ENCODE measurements at regions not wholly inside any gene's neighbourhood (a gene's known extent, or its start where the extent isn't known, plus 50 kb on each side); places are given as distances from the start of the nearest gene placed in this dataset.

- TF ChIP-seq CTCF (IDR thresholded peaks at IDR 0.05): no peak
- no peak for TF ChIP-seq POLR2A (IDR thresholded peaks at IDR 0.05)
- TF ChIP-seq POLR2AphosphoS5 (IDR thresholded peaks at IDR 0.05; ENCODE audit: insufficient read depth in 1 of 2, low read depth in 1 of 2): no peak
- no peaks in the 10 kb centered on the region for H3K27me3 ChIP-seq
- no peaks in the 10 kb centered on the region for H3K4me1 ChIP-seq
- intact Hi-C loops (cut with DNase I): no loop called here
- no peak overlapping the region for H3K27ac ChIP-seq
- no peaks in the 10 kb centered on the region for H3K9me3 ChIP-seq
- H3K36me3 ChIP-seq: no peaks in the 10 kb centered on the region
- no peak for DNase-seq (ENCODE audit: extremely low spot score in 2 of 2)
- no peak overlapping the region for H3K4me3 ChIP-seq
Observed at GRCh38 chr13:106354961-106355360, 180.5 kb downstream of the EFNB2 start.

GRCh38 chr13:106352850-106353249 lies 182.6 kb downstream of the EFNB2 start:
- H3K4me1 ChIP-seq: no peaks in the 10 kb centered on the region
- H3K36me3 ChIP-seq: no peaks in the 10 kb centered on the region
- no peak for DNase-seq (ENCODE audit: extremely low spot score in 2 of 2)
- intact Hi-C loops (cut with DNase I): no loop called here
- H3K4me3 ChIP-seq: no peak overlapping the region
- H3K9me3 ChIP-seq: no peaks in the 10 kb centered on the region
- TF ChIP-seq POLR2A (IDR thresholded peaks at IDR 0.05): no peak
- no peak for TF ChIP-seq POLR2AphosphoS5 (IDR thresholded peaks at IDR 0.05; ENCODE audit: insufficient read depth in 1 of 2, low read depth in 1 of 2)
- no peak for TF ChIP-seq CTCF (IDR thresholded peaks at IDR 0.05)
- H3K27me3 ChIP-seq: no peaks in the 10 kb centered on the region
- H3K27ac ChIP-seq: no peak overlapping the region

- H3K4me3 ChIP-seq: no peak overlapping the region
- H3K4me1 ChIP-seq: no peaks in the 10 kb centered on the region
- no peaks in the 10 kb centered on the region for H3K27me3 ChIP-seq
- TF ChIP-seq CTCF (IDR thresholded peaks at IDR 0.05) (no peak), POLR2AphosphoS5 (IDR thresholded peaks at IDR 0.05; ENCODE audit: insufficient read depth in 1 of 2, low read depth in 1 of 2) (no peak), POLR2A (IDR thresholded peaks at IDR 0.05) (no peak)
- no peaks in the 10 kb centered on the region for H3K9me3 ChIP-seq
- H3K36me3 ChIP-seq: no peaks in the 10 kb centered on the region
- no peak for DNase-seq (ENCODE audit: extremely low spot score in 2 of 2)
- H3K27ac ChIP-seq: no peak overlapping the region
- intact Hi-C loops (cut with DNase I): no loop called here
Observed at GRCh38 chr13:106351251-106351650, 184.2 kb downstream of the EFNB2 start.

GRCh38 chr13:106350208-106350607 lies 185.3 kb downstream of the EFNB2 start:
- no peaks in the 10 kb centered on the region for H3K27me3 ChIP-seq
- H3K36me3 ChIP-seq: no peaks in the 10 kb centered on the region
- no peak for DNase-seq (ENCODE audit: extremely low spot score in 2 of 2)
- H3K27ac ChIP-seq: no peak overlapping the region
- intact Hi-C loops (cut with DNase I): no loop called here
- no peaks in the 10 kb centered on the region for H3K4me1 ChIP-seq
- H3K4me3 ChIP-seq: no peak overlapping the region
- TF ChIP-seq POLR2A (IDR thresholded peaks at IDR 0.05) (no peak), CTCF (IDR thresholded peaks at IDR 0.05) (no peak), POLR2AphosphoS5 (IDR thresholded peaks at IDR 0.05; ENCODE audit: insufficient read depth in 1 of 2, low read depth in 1 of 2) (no peak)
- H3K9me3 ChIP-seq: no peaks in the 10 kb centered on the region

GRCh38 chr13:106349080-106349931 lies 186.2 kb downstream of the EFNB2 start:
- Histone ChIP-seq H3K36me3 (no peaks in the 10 kb centered on the region), H3K27me3 (no peaks in the 10 kb centered on the region), H3K27ac (no peak overlapping the region), H3K4me3 (peak overlapping the region; percentile 17 to 21), H3K4me1 (no peaks in the 10 kb centered on the region), H3K9me3 (no peaks in the 10 kb centered on the region)
- no peak for TF ChIP-seq POLR2AphosphoS5 (IDR thresholded peaks at IDR 0.05; ENCODE audit: insufficient read depth in 1 of 2, low read depth in 1 of 2)
- TF ChIP-seq POLR2A (IDR thresholded peaks at IDR 0.05): no peak
- TF ChIP-seq CTCF (IDR thresholded peaks at IDR 0.05): no peak
- intact Hi-C loops (cut with DNase I): no loop called here
- no peak for DNase-seq (ENCODE audit: extremely low spot score in 2 of 2)

Measured in vagina (tissue), 2 donors.